ENCODE measurements at regions not wholly inside any gene's neighbourhood (a gene's known extent, or its start where the extent isn't known, plus 50 kb on each side); places are given as distances from the start of the nearest gene placed in this dataset.

DNA sequence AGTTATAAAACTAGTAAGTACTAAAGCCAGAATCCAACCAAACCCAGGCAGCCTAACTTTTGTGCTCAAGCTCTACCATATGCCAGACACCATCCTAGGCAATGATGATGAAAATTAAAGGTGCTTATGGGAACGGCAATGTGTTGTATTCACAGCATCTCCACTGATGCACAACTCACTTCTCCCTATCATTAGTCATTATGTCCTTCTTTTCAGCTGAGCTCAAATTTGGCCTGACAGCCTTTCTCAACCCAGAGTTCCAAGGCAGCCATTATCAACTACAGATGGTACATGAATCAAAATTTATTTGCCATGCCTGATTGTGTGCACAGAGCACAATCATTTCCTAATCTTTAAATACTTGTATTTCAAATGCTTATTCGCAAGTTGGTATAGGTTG, 121.6 kb upstream of the TNPO1 start:
- DNase-seq (ENCODE audit: low read depth, low spot score) (no peak), FAIRE-seq (no peak)
- TF ChIP-seq EZH2 (IDR thresholded peaks at IDR 0.05; ENCODE audit: low read length) = no peak
- dilution Hi-C loops (cut with MboI; ENCODE audit: extremely low pct_ligation_motif_present, low sequenced_read_pairs) = no loop called here
- Histone ChIP-seq H3K27ac (ENCODE audit: control insufficient read depth, insufficient read depth, low read length) (no peak overlapping the region), H4K20me1 (ENCODE audit: control insufficient read depth, extremely low read depth, insufficient read depth, low read length) (no peaks in the 10 kb centered on the region), H3K4me1 (ENCODE audit: control insufficient read depth, extremely low read depth, insufficient read depth, low read length) (no peaks in the 10 kb centered on the region), H3K27me3 (ENCODE audit: control insufficient read depth, extremely low read depth, insufficient read depth, low read length) (peaks cover 10% of the 10 kb centered on the region), H3K4me2 (ENCODE audit: control insufficient read depth, extremely low read depth, insufficient read depth, low read depth, low read length) (no peak overlapping the region), H3K9ac (ENCODE audit: control insufficient read depth, extremely low read depth, insufficient read depth, low read length) (no peak overlapping the region), H3K9me3 (ENCODE audit: control insufficient read depth, low read depth, low read length) (no peaks in the 10 kb centered on the region), H2AFZ (ENCODE audit: control insufficient read depth, low read length) (no peak overlapping the region), H3K36me3 (ENCODE audit: control insufficient read depth in 2 of 2, extremely low read depth in 1 of 2, insufficient read depth in 2 of 2, low read length in 2 of 2) (no peaks in the 10 kb centered on the region), H3K79me2 (ENCODE audit: control insufficient read depth, insufficient read depth, low read length) (no peaks in the 10 kb centered on the region), H3K4me3 (ENCODE audit: control insufficient read depth in 2 of 3, extremely low read depth in 1 of 3, insufficient read depth in 2 of 3, low read depth in 1 of 3, low read length in 3 of 3) (no peak overlapping the region), H3K9me1 (ENCODE audit: control insufficient read depth, extremely low read depth, insufficient read depth, low read length) (no peaks in the 10 kb centered on the region)

DNA sequence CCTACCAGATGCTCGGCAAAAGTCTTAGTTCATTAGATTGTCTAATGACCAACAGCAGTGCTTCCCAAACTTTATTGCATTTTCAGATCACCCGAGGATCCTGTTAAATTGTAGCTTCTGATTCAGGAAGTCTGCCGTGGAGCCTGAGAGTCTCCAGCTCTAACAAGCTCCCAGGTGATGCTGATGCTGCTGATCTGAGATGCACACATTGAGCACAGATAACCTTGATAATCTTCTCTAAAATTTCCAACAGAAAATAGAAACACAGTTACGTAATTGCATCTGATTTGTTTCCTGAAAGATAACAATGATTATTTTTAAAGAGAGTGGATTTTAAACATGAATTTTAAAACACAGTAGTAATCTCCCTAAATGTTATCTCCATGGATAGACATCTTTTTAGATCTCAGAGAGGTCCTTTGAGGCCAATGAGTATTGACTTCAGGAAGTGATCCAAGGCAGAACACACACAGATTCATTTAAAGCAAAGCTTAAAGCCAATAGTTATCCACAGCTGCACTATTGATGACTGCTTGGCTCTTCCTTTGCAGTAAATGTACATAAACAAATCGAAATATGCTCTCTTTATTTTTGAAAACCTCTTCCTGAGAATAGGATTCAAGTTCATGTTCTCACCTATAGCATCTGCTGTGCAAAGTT, 122.8 kb upstream of the TNPO1 start:
- DNase-seq (ENCODE audit: low read depth, low spot score) (no peak), FAIRE-seq (no peak)
- Histone ChIP-seq H3K9me1 (ENCODE audit: control insufficient read depth, extremely low read depth, insufficient read depth, low read length) (no peaks in the 10 kb centered on the region), H3K27me3 (ENCODE audit: control insufficient read depth, extremely low read depth, insufficient read depth, low read length) (peaks cover 10% of the 10 kb centered on the region), H3K79me2 (ENCODE audit: control insufficient read depth, insufficient read depth, low read length) (no peaks in the 10 kb centered on the region), H4K20me1 (ENCODE audit: control insufficient read depth, extremely low read depth, insufficient read depth, low read length) (no peaks in the 10 kb centered on the region), H3K4me1 (ENCODE audit: control insufficient read depth, extremely low read depth, insufficient read depth, low read length) (no peaks in the 10 kb centered on the region), H3K36me3 (ENCODE audit: control insufficient read depth in 2 of 2, extremely low read depth in 1 of 2, insufficient read depth in 2 of 2, low read length in 2 of 2) (no peaks in the 10 kb centered on the region), H3K9ac (ENCODE audit: control insufficient read depth, extremely low read depth, insufficient read depth, low read length) (no peak overlapping the region), H3K4me2 (ENCODE audit: control insufficient read depth, extremely low read depth, insufficient read depth, low read depth, low read length) (no peak overlapping the region), H3K9me3 (ENCODE audit: control insufficient read depth, low read depth, low read length) (no peaks in the 10 kb centered on the region), H2AFZ (ENCODE audit: control insufficient read depth, low read length) (no peak overlapping the region), H3K4me3 (ENCODE audit: control insufficient read depth in 2 of 3, extremely low read depth in 1 of 3, insufficient read depth in 2 of 3, low read depth in 1 of 3, low read length in 3 of 3) (no peak overlapping the region), H3K27ac (ENCODE audit: control insufficient read depth, insufficient read depth, low read length) (no peak overlapping the region)
- dilution Hi-C loops (cut with MboI; ENCODE audit: extremely low pct_ligation_motif_present, low sequenced_read_pairs) = no loop called here
- TF ChIP-seq EZH2 (IDR thresholded peaks at IDR 0.05; ENCODE audit: low read length) = no peak
- TF ChIP-seq, protein P1, sequence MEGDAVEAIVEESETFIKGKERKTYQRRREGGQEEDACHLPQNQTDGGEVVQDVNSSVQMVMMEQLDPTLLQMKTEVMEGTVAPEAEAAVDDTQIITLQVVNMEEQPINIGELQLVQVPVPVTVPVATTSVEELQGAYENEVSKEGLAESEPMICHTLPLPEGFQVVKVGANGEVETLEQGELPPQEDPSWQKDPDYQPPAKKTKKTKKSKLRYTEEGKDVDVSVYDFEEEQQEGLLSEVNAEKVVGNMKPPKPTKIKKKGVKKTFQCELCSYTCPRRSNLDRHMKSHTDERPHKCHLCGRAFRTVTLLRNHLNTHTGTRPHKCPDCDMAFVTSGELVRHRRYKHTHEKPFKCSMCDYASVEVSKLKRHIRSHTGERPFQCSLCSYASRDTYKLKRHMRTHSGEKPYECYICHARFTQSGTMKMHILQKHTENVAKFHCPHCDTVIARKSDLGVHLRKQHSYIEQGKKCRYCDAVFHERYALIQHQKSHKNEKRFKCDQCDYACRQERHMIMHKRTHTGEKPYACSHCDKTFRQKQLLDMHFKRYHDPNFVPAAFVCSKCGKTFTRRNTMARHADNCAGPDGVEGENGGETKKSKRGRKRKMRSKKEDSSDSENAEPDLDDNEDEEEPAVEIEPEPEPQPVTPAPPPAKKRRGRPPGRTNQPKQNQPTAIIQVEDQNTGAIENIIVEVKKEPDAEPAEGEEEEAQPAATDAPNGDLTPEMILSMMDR (optimal IDR thresholded peaks at IDR 0.05 in 1 of 3, IDR thresholded peaks at IDR 0.05 in 1 of 3, conservative IDR thresholded peaks at IDR 0.05 in 1 of 3; ENCODE audit: extremely low read depth in 1 of 3, insufficient read depth in 2 of 3, low read length in 3 of 3) = no peak
